ENCODE measurements at regions not wholly inside any gene's neighbourhood (a gene's known extent, or its start where the extent isn't known, plus 50 kb on each side); places are given as distances from the start of the nearest gene placed in this dataset.
"Not testable (repeated sequence)": the region's sequence is repeated elsewhere in the genome, so short reads cannot be mapped to it uniquely, and the experiment has no call there.

DNA sequence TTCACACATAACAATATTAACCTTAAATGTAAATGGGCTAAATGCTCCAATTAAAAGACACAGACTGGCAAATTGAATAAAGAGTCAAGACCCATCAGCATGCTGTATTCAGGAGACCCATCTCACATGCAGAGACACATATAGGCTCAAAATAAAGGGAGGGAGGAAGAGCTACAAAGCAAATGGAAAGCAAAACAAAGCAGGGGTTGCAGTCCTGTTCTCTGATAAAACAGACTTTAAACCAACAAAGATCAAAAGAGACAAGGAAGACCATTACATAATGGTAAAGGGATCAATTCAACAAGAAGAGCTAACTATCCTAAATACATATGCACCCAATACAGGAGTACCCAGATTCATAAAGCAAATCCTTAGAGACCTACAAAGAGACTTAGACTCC is 78.8 kb upstream of the RREB1 start:
- TF ChIP-seq, protein P1, sequence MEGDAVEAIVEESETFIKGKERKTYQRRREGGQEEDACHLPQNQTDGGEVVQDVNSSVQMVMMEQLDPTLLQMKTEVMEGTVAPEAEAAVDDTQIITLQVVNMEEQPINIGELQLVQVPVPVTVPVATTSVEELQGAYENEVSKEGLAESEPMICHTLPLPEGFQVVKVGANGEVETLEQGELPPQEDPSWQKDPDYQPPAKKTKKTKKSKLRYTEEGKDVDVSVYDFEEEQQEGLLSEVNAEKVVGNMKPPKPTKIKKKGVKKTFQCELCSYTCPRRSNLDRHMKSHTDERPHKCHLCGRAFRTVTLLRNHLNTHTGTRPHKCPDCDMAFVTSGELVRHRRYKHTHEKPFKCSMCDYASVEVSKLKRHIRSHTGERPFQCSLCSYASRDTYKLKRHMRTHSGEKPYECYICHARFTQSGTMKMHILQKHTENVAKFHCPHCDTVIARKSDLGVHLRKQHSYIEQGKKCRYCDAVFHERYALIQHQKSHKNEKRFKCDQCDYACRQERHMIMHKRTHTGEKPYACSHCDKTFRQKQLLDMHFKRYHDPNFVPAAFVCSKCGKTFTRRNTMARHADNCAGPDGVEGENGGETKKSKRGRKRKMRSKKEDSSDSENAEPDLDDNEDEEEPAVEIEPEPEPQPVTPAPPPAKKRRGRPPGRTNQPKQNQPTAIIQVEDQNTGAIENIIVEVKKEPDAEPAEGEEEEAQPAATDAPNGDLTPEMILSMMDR (IDR thresholded peaks at IDR 0.05) = not testable (repeated sequence)
- TF ChIP-seq RCOR1 (IDR thresholded peaks at IDR 0.05; ENCODE audit: low read length); GABPA (IDR thresholded peaks at IDR 0.05; ENCODE audit: low read depth); EZH2phosphoT487 (IDR thresholded peaks at IDR 0.05; ENCODE audit: borderline replicate concordance, low read depth); EP300 (IDR thresholded peaks at IDR 0.05; ENCODE audit: borderline replicate concordance in 1 of 2, low read depth in 1 of 2, low read length in 1 of 2); SMC3 (IDR thresholded peaks at IDR 0.05; ENCODE audit: low read depth, low read length): not testable (repeated sequence)

Data from SK-N-SH (cell line).